Keratinocyte (primary cell): ENCODE measurements at regions not wholly inside any gene's neighbourhood (a gene's known extent, or its start where the extent isn't known, plus 50 kb on each side); places are given as distances from the start of the nearest gene placed in this dataset.

Source experiments
- CTCF ChIP-seq, 3 experiments: IDR thresholded peaks in 1 of 3; conservative IDR thresholded peaks in 1 of 3; optimal IDR thresholded peaks in 1 of 3; 2 replicates in 2 of 3; 3 replicates in 1 of 3; pipeline versions ENCODE3 to v1.5.1; 2011; ENCODE audit warnings: low read length in 3 of 3, mild to moderate bottlenecking in 3 of 3, moderate library complexity in 2 of 3, control low read depth in 1 of 3, inconsistent platforms in 1 of 3; ENCODE audit not compliant: insufficient read depth in 2 of 3; ENCODE audit errors: extremely low read depth in 1 of 3
- EZH2 ChIP-seq: IDR thresholded peaks from one replicate; pipeline ENCODE4 v1.6.1; 2012; ENCODE audit warnings: inconsistent platforms, mild to moderate bottlenecking, low read length, moderate library complexity

DNA sequence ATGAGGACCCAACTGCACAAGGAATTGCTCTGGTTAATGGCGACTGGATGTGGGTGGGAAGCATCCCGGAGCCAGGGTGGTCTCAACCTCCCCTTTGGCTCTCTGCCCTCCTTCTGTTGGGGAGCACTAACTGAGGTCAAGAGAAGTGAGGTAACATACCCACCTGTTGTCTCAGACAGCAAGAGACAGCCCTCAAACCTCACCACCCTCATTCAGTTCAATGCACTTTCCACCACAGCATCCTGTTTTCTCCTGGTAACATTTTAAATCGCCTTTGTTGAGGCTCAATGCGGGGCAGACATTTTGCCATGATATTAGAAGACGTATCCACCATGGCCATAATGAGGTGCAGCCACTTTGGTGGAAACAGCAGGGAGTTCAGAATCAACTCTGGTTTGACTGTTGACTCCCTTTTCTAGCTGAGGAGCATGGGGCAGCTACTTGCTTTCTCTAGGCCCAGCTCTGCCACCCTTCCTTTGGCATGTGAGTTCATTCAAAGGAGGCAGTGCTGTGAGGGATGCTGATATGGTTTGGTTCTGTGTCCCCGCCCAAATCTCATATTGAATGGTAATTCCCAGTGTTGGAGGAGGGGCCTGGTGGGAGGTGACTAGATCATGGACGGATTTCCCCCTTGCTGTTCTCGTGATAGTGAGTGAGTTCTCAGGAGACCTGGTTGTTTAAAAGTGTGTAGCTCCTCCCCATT lies 338.6 kb downstream of the PCNX1 start:
- no peak for TF ChIP-seq CTCF (optimal IDR thresholded peaks at IDR 0.05 in 1 of 3, IDR thresholded peaks at IDR 0.05 in 1 of 3, conservative IDR thresholded peaks at IDR 0.05 in 1 of 3; ENCODE audit: extremely low read depth in 1 of 3, insufficient read depth in 2 of 3, low read length in 3 of 3)
- no peak for TF ChIP-seq EZH2
